Activated CD4-positive, alpha-beta T cell treated with anti-CD3 and anti-CD28 coated beads, Interleukin-2, amount 50 U/mL, for 1 hour (primary cell): ENCODE measurements at regions not wholly inside any gene's neighbourhood (a gene's known extent, or its start where the extent isn't known, plus 50 kb on each side); places are given as distances from the start of the nearest gene placed in this dataset.
"Not testable (repeated sequence)": the region's sequence is repeated elsewhere in the genome, so short reads cannot be mapped to it uniquely, and the experiment has no call there.

ENCODE experiments used
- DNase-seq: peaks from one replicate; pipeline ENCODE4 v3.0.0-alpha.2; 2020

DNA sequence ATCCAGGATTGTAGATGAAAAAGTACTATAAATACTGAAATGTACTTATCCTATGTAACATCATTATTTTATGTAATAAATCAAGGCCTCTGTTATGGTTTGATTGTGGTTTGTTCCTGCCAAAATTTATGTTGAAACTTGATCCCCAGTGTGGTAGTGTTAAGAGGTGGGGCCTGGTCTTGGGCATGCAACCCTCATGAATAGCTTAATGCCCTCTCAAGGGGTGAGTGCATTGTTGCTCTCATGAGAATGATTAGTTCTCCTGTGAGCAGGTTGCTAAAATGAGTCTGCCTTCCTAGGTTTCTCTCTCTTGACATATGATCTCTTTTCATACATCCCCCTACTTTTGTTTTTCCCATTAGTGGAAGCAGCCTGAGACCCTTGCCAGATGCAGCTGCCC is 915.4 kb downstream of the TSN start:
- no peak for DNase-seq

DNA sequence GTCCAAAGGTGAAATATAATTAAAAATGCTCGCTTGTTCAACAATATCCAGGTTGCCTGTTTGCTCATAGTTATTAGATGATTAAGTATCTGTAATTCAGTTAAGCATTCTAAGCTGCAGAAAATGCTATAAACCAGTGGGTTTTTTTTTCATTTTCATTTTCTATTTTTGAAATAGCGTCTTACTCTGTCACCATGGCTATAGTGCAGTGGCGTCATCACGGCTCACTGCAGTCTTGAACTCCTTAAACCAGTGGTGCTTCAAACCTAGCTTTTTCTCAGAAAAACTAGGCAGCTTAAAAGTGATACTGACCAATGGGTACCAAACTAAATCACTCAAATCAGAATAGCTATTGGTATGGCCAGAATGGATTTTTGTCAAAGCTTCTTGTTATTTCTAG is 925.2 kb downstream of the TSN start:
- no peak for DNase-seq

DNA sequence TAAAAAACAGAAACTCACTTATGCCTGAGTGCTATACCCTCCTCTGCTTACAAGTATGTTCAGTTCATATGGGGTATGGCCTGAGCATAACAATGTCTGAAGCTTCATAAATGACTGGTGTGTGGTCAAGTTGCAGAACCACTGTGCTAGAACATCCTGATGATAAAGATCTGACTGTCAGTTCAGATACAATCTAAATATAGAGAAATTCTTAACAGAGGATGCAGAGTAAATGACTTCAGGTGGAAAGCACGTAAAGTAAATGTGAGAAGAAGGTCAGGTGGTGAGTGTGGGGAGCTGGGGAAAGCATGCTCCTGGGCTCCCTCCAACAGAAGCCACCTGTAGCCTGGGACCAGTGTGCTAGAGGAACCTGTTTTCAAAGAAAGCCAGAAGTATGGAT is 926.2 kb downstream of the TSN start:
- no peak for DNase-seq

DNA sequence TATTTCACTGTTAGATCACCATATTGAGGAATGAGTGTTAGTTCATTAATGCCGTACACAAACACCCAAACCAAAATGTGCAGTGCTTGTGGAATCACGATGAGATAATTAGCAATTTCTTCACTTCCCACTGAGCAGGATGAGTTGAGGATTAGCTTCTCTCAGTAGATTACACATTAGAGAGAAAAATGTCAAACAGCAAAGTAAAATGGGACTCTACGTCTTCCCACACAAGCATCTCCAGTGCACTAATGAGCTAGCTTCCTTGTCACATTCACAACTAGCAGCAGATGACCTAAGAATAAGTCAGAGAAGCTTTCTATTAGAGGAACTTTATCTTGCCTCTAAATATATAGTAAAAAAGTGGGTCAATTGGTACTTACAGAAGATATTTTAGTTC is 926.9 kb downstream of the TSN start:
- no peak for DNase-seq

DNA sequence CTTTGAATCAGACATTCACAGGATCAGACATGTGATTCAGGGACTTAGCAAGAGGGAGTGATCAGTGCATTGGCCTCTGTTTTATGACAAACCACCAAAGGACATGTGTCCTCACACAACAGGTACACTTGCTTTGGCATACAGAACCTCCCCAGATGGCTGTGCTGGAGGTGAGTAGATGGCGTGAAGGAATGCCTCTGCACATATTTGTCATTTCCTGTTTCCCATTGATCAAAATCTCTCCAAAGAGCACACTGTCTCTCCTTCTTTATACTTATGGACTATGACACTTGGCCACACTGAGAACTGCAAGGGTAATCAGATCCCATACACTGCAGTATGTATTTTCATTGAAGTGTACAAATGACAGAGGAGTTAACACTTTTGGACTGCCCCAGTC is 927.6 kb downstream of the TSN start:
- DNase-seq, result no peak

DNA sequence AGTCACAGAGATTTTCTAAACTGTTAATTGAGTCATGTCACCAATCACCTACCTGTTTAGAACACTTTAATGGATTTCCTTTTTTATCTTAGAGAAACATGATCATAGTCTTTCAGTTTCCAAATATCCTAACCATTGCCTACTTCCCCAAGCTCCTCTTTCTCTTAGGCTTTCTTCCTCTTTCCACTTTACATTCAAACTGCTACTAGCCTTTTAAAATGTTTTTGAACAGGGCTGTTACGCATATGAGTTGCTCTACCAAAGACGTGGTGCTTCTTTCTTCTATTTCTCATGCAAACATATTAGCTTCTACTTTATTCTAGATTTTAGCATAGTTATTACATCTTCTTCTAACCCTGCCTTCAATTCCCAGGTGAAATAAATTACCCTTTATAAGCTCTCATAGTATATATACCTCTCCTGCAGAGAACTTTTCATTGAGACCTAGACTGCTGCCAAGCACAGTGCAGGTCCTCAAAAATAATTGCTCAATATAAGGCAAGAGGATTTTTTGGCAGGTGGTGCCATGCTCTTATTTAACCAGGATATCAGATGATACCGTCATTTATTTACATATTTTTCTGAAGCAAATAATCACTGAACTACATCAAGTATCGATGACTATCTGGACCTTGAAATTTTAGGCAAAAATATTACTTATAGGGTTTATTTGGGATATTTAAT is 937.1 kb downstream of the TSN start:
- DNase-seq, result no peak

DNA sequence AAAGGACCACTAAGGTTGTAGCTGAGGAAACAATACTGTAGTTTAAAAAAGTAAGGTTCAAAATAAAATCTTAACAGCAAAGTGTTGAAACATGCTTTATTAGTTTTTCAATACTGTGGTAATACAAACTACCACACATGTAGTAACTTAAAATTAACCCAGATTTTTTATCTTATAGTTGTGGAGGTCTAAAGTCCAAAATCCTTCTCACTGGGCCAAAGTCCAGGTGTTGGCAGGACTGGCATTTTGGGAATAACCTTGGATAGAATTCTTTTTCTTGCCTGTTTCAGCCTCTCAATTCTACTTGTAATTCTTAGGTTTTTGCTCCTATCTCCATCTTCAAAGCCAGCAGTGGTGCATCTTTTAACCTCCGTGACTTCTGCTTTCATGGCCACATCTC is 942.0 kb downstream of the TSN start:
- no peak for DNase-seq

DNA sequence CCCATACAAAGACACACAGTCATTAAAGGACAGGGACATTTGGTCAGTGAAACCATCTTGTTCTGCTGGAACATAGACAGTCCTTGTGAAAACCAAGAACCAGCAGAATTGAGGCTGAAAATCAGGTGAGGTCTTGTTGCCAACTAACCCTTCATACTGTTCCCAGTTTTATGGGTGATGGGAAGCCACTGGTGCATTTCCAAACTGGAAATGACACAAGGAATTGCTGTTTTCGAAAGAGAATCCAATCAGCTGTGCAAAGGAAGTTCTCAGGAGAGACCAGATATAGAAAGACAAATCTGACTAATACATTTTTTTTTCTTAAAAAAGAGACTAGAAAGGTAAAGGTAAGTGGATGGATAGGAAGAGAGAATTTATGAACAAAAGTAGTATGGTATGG is 948.2 kb downstream of the TSN start:
- DNase-seq, result no peak

DNA sequence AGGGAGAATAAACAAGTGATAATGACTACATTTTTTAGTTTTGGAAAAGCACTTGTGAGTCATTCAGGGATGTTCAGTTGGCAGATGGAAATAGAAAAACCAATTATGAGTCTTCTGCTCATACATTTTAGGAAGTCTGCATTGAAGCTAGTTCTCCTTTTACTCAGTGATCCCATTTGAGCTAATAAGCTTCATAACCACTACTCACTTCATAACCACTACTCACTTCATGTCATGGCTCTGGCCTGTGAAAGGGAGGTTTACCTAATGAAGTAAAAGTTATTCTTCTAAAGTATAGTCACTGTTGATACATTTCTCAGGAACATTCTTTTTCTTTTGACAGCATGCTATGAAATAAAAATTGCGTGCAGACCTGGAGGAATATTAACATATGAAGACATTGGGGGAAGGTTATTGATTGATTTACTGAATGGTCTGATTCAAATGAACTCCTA is 948.7 kb downstream of the TSN start:
- no peak for DNase-seq

DNA sequence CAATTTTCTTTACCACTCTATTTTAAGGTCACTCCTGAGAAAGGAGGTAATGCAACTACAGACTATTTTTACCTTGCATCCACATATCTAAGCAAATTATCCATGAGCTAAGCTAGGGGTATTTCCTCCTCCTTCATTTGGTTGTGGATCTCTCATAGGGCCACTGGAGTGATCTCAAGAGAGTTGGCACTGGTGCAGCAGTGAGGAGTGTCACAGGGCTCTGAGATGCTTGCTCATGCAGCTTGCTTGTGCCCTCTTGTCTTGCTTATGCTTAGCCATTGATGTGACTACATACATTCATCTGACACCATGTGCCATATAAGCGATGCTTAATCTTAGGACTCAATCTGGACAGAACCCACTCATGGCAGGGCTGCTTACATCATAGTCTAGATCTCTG is 950.3 kb downstream of the TSN start:
- DNase-seq, result no peak

DNA sequence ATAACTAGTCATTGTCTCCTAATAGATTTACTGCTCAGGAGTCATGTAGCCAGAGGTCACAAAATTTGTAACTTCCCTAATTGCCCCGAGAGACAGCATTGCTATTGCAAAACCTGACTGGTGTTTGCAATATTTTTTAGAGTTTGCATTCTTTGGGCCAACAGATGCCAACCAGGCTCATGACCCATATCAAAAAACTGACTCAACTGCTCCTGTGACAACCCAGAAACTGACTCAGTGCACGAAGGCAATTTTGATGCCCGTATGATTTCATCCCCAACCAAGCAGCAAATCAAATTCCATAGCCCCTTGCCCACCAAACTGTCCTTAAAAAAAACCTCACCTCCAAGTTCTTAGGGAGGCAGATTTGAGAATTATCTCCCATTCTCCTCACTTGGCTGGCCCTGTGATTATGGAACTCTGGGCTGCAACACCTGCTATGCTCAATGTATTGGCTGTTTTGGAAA is 951.3 kb downstream of the TSN start:
- DNase-seq, result no peak

DNA sequence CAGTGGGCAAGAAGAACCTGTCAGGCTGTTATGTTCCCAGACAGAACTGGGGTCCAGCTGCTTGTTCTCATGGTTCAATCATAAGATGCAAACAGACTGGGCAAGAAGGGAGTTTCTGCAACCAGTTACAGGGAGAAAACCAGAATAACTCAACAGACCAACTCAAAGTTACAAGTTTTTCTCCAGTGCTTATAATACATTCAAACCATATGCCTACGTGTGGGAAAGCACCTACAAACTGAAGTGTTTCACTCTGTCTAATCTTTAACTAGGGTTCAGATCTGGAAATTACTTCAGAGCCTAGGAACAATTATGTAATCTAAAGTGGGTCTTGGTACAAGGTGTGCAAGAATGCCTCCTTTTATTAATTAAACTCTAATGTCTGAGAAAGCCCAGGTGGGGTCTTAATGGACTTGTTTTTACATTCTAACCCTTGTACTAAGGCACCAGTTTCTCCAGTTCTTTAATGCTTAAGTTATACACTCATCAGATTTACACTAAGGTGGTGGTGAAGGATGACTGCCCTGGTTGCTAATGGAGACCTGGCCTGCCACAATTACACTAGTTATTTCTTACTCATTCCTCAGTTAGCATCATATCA is 951.9 kb downstream of the TSN start:
- no peak for DNase-seq

DNA sequence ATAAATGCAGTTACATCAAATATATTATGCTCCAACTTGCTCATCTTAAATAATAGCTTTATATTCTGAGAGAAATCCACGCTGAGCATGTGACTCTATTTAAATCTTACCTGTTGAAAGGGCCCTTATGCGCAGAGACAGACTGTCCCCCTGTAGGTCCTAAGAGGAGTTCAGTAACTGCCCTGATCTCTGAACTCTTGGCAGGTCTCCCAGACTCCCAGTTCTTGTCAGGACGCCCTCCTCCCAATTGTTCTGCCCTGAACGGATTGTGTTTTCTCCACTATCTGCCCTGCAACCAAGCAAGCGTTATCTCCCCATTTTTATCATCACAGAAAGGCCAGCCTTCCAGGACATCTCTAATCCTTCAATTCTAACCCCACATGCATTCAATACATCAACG is 954.6 kb downstream of the TSN start:
- no peak for DNase-seq

DNA sequence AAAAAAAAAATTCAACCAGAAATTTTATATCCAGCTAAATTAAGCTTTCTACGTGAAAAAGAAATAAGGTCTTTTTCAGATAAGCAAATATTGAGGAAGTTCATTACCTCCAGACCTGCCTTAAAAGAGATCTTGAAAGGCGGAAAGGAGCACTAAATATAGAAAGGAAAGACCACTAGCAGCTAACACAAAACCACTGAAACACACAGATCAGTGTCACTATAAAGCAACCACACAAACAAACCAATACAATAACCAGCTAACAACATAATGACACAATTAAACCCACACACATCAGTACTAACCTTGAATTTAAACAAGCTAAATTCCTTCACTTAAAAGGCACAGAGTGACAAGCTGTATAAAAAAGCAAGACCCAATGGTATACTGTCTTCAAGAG is 958.3 kb downstream of the TSN start:
- DNase-seq, result no peak

DNA sequence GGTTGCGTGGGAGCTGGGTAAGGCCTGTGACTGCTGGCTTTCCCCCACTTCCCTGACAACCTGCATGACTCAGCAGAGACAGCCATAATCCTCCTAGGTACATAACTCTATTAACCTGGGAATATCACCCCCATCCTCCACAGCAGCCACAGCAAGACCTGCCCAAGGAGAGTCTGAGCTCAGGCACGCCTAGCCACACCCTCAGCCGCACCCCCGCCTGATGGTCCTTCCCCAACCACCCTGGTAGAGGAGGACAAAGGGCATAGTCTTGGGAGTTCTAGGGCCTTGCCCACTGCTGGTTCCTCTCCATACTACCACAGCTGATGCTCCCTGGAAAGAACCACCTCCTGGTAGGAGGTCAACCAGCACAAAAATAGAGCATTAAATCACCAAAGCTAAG is 965.4 kb downstream of the TSN start:
- not testable (repeated sequence) for DNase-seq

DNA sequence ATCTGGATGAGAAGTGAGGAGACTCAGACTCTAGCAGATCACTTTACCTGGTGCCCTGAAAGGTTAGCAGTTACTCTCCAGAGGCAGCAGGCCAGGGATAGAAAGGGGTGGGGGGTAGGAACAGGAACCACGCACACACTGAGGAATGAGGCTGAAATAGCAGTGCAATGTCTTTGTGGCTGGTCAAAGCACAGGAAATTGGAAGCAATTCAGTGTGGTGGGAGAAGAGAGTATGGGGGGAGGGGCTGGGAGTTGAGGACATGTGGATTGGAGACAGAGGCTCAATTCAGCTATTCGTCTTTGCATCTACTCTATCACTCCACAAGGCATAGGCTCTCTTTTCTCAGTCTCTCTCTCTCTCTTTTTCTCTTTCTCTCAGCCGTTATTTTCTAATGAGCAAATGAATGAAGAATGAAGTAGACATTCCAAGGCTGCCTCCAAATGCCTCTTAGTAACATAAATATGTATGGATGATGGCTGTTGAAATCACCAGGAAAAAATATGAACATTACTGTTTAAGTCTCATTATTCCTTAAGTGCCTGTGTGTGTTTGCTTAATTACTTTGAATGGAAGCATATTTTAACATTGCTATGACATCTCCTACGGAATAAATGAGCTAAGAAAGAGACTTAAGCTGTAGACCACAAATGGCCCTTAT is 979.4 kb downstream of the TSN start:
- DNase-seq, result no peak

DNA sequence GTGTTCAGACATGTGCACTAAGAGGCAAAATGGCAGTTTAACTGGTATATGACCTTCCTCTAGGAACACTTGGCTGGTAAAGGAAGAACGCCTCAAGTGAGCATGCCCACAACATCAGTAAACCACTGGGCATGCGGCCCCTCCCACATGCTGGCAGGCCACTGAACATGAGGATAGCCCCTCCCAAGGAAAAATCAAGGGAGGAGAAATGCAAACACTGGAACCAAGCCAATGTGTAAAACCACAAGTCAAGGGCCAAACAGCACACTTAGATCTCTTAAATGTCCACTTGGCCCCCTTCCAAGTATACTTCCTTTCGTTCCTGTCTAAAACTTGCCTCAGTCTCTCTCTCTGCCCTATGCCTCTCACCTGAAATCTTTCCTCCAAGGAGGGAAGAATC is 980.8 kb downstream of the TSN start:
- no peak for DNase-seq

DNA sequence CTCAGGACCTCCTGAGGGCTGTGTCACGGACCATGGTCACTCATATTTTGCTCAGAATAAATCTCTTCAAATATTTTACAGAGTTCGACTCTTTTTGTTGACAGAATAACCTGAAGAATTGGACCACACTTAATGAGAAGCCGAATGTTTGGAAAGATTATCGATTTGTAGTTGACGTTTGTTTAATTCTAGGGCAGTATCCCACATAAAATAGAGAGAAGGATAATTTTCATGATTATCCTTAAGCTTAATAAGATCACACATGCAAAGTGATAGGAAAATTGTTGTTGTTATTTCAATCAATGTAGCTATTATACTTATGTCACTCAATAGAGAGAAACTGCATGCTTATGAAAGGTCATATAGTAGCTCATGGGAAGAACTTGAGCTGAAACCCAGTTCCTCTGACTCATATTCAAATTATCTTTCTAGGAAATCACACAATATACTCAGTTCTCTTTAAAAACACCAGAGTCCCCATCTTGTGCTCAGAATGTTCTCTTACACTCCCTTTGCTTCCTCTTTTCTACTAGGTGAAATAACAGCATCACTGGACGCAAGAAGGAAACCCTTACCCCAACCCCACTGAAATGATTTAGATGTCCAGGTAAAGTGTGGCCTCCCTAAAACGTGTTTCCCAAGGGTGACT is 982.1 kb downstream of the TSN start:
- no peak for DNase-seq

DNA sequence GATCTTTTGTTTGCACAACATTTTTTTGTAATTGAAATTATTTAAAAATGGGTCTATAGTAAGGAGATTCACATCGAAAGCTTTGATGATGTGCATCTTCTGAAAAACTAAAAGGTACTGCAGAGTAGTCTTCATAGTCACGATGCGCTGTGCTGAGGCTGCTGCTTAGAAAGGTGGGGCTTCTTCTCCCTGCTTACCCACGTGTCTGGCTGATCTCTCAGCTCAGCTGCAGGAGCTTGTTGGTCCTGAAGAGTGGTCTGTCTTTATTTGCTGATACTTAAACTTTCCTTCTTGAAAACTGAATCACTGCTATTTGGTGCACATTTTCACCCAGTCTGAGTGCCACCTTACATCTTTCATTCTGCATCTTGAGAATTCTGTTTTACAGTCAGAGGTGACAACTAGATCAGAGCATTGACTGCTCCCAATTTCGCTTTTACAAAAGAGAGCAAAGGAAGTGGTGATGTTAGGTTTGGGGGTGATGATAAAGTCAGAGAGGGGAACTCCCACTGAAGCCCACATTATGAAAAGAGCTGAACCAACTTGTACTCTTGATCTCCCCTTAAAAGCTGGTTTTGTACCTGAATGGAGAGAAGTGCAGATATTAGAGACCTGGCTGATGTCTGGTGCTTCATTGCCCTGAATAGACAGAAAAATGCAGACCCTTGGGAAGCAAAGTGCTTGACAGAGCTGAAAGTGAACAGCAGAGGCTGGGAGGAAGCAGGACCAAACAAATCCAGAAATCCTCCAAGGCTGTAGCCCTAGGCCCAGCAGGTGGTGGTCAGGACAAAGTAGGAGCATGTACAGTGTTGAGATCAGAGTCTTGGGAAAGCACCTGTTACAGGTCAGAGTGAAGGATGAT is 984.5 kb downstream of the TSN start:
- DNase-seq, result no peak

DNA sequence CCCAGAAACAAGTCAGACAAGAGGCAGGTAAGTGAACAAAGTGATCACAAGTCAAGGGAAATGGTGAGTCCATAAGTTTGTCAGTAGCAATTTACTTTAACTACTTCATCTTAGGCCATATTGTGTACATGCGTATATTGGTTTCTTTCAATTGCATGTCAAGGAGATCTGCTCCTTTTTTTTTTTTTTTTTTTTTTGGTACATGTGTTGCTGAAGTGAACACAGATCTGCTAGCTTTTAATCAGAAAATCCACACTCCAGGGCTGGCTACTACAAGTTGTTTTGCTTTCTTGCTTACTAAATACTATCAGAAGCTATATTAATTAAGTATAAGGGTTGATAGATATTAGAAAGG is 985.1 kb downstream of the TSN start:
- no peak for DNase-seq

DNA sequence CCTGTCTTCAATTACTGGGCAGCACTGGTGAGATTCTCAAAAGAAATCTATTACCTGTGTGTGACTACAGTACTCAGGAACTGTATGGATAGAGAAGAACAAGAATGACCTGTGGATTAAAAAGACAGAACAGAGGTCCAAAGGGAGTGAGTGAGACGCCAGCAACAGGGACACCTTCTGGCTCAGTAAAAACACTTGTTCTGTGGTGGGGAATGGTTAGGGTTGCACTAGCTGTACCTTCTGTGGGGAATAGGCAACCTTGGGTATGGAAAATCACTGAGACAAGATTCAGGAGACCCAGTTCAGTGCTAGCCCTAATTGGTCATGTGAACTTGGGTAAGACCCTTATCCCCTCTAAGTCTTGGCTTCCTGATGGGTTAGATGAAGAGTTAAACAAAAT is 986.0 kb downstream of the TSN start:
- no peak for DNase-seq

DNA sequence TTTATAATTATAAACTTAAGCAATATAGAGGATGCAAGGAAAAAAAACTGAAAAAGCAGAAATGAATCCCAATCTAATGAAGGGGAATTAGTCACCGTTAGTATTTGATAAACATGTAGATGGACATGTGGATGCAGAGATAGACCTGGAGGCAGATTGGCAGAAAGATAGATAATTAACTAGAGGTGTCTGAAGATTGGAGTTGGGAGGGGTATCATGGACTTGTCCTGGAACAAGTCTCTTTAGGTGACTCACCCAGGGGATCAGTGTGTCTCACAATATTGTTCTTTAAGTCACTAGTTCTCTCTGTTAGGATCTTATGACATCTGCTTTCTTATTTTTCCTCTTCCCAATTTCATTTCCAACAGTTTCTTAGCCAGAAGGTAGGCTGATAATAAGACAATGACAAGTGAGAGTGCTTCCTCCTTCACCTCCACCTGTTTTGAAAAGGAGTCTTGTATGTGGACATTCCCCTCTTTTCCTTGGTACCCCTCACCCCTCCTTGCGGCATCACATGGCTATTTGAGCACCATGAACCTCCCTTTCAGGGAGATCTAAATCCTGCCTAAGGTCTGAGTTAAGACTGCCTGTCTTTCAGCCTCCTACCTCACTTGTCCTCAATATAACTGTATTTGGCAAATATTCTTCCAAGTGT is 987.7 kb downstream of the TSN start:
- no peak for DNase-seq

DNA sequence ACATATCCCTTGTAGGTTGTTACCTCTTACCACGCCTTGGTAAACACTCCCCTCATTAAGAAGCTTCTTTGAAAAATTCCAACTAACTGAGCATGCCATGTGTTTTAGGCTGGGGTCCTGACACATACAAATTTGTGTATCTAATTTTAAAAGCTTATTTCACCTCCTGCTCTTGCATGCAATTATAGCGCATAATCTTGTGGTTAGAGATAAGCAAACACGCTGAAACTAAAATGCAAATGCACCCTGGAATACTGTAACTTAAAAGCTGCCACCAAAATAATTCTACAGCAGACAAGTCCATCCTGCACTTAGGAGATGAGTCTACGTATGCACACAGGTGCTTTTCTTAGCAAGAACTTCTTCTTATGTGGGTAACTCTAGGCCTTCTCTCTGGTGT is 990.2 kb downstream of the TSN start:
- no peak for DNase-seq
